Loucy (cell line): ENCODE measurements at regions not wholly inside any gene's neighbourhood (a gene's known extent, or its start where the extent isn't known, plus 50 kb on each side); places are given as distances from the start of the nearest gene placed in this dataset.

Experiments
- EZH2phosphoT487 ChIP-seq: fragments of 200-600 bp; IDR thresholded peaks from 2 replicates; pipeline ENCODE4 v1.6.1; 2018; ENCODE audit warnings: antibody characterized with exemption, mild to moderate bottlenecking, moderate library complexity, borderline replicate concordance
- TF ChIP-seq, protein P1 (sequence below): fragments of 200-600 bp; sonication (generic); conservative IDR thresholded peaks from 2 replicates; pipeline ENCODE4 v1.5.1; 2014; ENCODE audit warnings: mild to moderate bottlenecking, antibody characterized with exemption, low read length

DNA sequence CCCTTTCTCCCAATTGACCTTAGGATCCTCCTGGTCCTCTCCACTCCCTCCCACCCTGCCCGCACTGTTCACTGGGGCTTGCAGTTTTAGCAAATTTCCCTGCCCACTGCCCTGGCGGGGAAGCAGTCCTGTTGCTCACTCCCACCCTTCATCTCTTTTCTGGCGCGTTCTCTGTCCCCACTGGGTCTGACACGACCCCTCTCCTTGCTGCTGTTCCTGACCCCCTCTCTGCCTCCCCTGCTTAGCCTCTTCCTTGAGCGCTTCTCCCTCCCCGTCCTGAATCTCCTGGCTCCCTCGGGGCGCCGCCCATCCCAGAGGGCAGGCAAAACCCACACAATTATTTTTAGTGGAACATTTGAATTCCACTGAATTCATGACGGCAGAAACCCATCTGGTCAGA is 1796.4 kb downstream of the TP53TG3F start:
- TF ChIP-seq, protein P1, sequence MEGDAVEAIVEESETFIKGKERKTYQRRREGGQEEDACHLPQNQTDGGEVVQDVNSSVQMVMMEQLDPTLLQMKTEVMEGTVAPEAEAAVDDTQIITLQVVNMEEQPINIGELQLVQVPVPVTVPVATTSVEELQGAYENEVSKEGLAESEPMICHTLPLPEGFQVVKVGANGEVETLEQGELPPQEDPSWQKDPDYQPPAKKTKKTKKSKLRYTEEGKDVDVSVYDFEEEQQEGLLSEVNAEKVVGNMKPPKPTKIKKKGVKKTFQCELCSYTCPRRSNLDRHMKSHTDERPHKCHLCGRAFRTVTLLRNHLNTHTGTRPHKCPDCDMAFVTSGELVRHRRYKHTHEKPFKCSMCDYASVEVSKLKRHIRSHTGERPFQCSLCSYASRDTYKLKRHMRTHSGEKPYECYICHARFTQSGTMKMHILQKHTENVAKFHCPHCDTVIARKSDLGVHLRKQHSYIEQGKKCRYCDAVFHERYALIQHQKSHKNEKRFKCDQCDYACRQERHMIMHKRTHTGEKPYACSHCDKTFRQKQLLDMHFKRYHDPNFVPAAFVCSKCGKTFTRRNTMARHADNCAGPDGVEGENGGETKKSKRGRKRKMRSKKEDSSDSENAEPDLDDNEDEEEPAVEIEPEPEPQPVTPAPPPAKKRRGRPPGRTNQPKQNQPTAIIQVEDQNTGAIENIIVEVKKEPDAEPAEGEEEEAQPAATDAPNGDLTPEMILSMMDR: no peak
- TF ChIP-seq EZH2phosphoT487: no peak
